HG03565 (cell line): ENCODE measurements at regions not wholly inside any gene's neighbourhood (a gene's known extent, or its start where the extent isn't known, plus 50 kb on each side); places are given as distances from the start of the nearest gene placed in this dataset.
"Not testable (repeated sequence)": the region's sequence is repeated elsewhere in the genome, so short reads cannot be mapped to it uniquely, and the experiment has no call there.

Experiments
- ATAC-seq: cut with Tn5 transposase; IDR thresholded peaks from one replicate; pipeline ENCODE4 v1.9.1; 2021; ENCODE audit warnings: mild to moderate bottlenecking, moderate library complexity; ENCODE audit not compliant: unreplicated experiment

GRCh38 chr18:30839056-30839561, 203.4 kb downstream of the DSC3 start:
- not testable (repeated sequence) for ATAC-seq

- ATAC-seq: no peak
Observed at GRCh38 chr18:30828700-30829099, 213.8 kb downstream of the DSC3 start.

- ATAC-seq: no peak
Observed at GRCh38 chr18:30819619-30820018, 222.9 kb downstream of the DSC3 start.

GRCh38 chr18:30814446-30814845, 228.1 kb downstream of the DSC3 start:
- no peak for ATAC-seq

GRCh38 chr18:30811580-30811979, 231.0 kb downstream of the DSC3 start:
- no peak for ATAC-seq

GRCh38 chr18:30810580-30810979, 232.0 kb downstream of the DSC3 start:
- no peak for ATAC-seq

- ATAC-seq: no peak
Observed at GRCh38 chr18:30806823-30807222, 235.7 kb downstream of the DSC3 start.

- no peak for ATAC-seq
Observed at GRCh38 chr18:30800800-30801199, 241.7 kb downstream of the DSC3 start.

GRCh38 chr18:30792051-30792450, 250.5 kb downstream of the DSC3 start:
- ATAC-seq: no peak

- ATAC-seq: not testable (repeated sequence)
Observed at GRCh38 chr18:30788411-30788991, 254.0 kb downstream of the DSC3 start.

- no peak for ATAC-seq
Observed at GRCh38 chr18:30787410-30787809, 255.1 kb downstream of the DSC3 start.

- ATAC-seq: no peak
Observed at GRCh38 chr18:30781601-30782000, 260.9 kb downstream of the DSC3 start.

GRCh38 chr18:30775629-30776028, 266.9 kb downstream of the DSC3 start:
- ATAC-seq: no peak

- not testable (repeated sequence) for ATAC-seq
Observed at GRCh38 chr18:30772170-30772569, 270.4 kb downstream of the DSC3 start.

- no peak for ATAC-seq
Observed at GRCh38 chr18:30766053-30766452, 276.5 kb downstream of the DSC3 start.

GRCh38 chr18:30765247-30765646, 277.3 kb downstream of the DSC3 start:
- no peak for ATAC-seq

- ATAC-seq: no peak
Observed at GRCh38 chr18:30763902-30764350, 278.6 kb downstream of the DSC3 start.

- ATAC-seq: no peak
Observed at GRCh38 chr18:30754846-30755245, 287.7 kb downstream of the DSC3 start.

GRCh38 chr18:30748541-30748940, 294.0 kb downstream of the DSC3 start:
- ATAC-seq: no peak

GRCh38 chr18:30746224-30746623, 296.3 kb downstream of the DSC3 start:
- ATAC-seq: no peak

- no peak for ATAC-seq
Observed at GRCh38 chr18:30743033-30743432, 299.5 kb downstream of the DSC3 start.

- ATAC-seq: no peak
Observed at GRCh38 chr18:30730915-30731314, 311.6 kb downstream of the DSC3 start.

- ATAC-seq: no peak
Observed at GRCh38 chr18:30727849-30728248, 314.7 kb downstream of the DSC3 start.
